Astrocyte (in vitro differentiated cells and primary cell): ENCODE measurements at regions not wholly inside any gene's neighbourhood (a gene's known extent, or its start where the extent isn't known, plus 50 kb on each side); places are given as distances from the start of the nearest gene placed in this dataset.

Source experiments
- DNase-seq: peaks from one replicate; pipeline ENCODE4 v3.0.0-alpha.2; 2010; ENCODE audit warnings: low read depth
- FAIRE-seq: peaks from 2 replicates; lab custom pipeline; 2011; peaks lifted over from hg19 to GRCh38; lab: Jason Lieb, UNC
- H2AFZ ChIP-seq: 2 replicates; pipeline ENCODE4 v1.6.0; 2012; ENCODE audit warnings: low read depth, low read length, inconsistent platforms
- H3K27ac ChIP-seq: 2 replicates; pipeline ENCODE4 v1.5.1; 2011; ENCODE audit warnings: low read depth, low read length, inconsistent platforms
- H3K27me3 ChIP-seq: 2 replicates; pipeline ENCODE4 v1.6.0; 2011; ENCODE audit warnings: low read length, inconsistent platforms; ENCODE audit not compliant: insufficient read depth
- H3K36me3 ChIP-seq: 2 replicates; pipeline ENCODE4 v1.5.1; 2011; ENCODE audit warnings: low read length, inconsistent platforms; ENCODE audit not compliant: insufficient read depth
- H3K4me1 ChIP-seq: 2 replicates; pipeline ENCODE4 v1.5.1; 2011; ENCODE audit warnings: low read length, inconsistent platforms; ENCODE audit not compliant: insufficient read depth
- H3K4me2 ChIP-seq: 2 replicates; pipeline ENCODE4 v1.6.0; 2012; ENCODE audit warnings: low read length, inconsistent platforms
- H3K4me3 ChIP-seq: 2 replicates; pipeline ENCODE4 v1.5.1; 2011; ENCODE audit warnings: low read depth, mild to moderate bottlenecking, low read length, inconsistent platforms; ENCODE audit not compliant: insufficient read depth
- H3K79me2 ChIP-seq: 2 replicates; pipeline ENCODE4 v1.6.0; 2012; ENCODE audit warnings: mild to moderate bottlenecking, low read length, inconsistent platforms; ENCODE audit not compliant: insufficient read depth
- H3K9ac ChIP-seq: 2 replicates; pipeline ENCODE4 v1.6.0; 2012; ENCODE audit warnings: mild to moderate bottlenecking, low read length, inconsistent platforms
- H3K9me3 ChIP-seq: 2 replicates; pipeline ENCODE4 v1.5.1; 2012; ENCODE audit warnings: low read depth, mild to moderate bottlenecking, low read length, inconsistent platforms; ENCODE audit not compliant: insufficient read depth
- H4K20me1 ChIP-seq: 2 replicates; pipeline ENCODE4 v1.6.0; 2012; ENCODE audit warnings: low read length, inconsistent platforms; ENCODE audit not compliant: insufficient read depth
- H3K27ac Mint-ChIP-seq: one replicate; pipeline ENCODE4 v1.8.0; 2021; ENCODE audit warnings: mild to moderate bottlenecking, mixed read lengths; ENCODE audit not compliant: unreplicated experiment
- H3K27me3 Mint-ChIP-seq: one replicate; pipeline ENCODE4 v1.8.0; 2021; ENCODE audit warnings: low read depth, mixed read lengths; ENCODE audit not compliant: unreplicated experiment
- H3K36me3 Mint-ChIP-seq: one replicate; pipeline ENCODE4 v1.8.0; 2021; ENCODE audit warnings: low read depth, mixed read lengths; ENCODE audit not compliant: unreplicated experiment
- H3K4me1 Mint-ChIP-seq: one replicate; pipeline ENCODE4 v1.8.0; 2021; ENCODE audit warnings: low read depth, mixed read lengths; ENCODE audit not compliant: unreplicated experiment
- H3K4me3 Mint-ChIP-seq: one replicate; pipeline ENCODE4 v1.8.0; 2021; ENCODE audit warnings: mild to moderate bottlenecking, moderate library complexity, mixed read lengths; ENCODE audit not compliant: unreplicated experiment
- H3K9me3 Mint-ChIP-seq: one replicate; pipeline ENCODE4 v1.8.0; 2021; ENCODE audit warnings: mild to moderate bottlenecking, mixed read lengths; ENCODE audit not compliant: unreplicated experiment
- CTCF ChIP-seq: IDR thresholded peaks from 2 replicates; pipeline ENCODE4 v1.5.1; 2011; ENCODE audit warnings: low read depth, mild to moderate bottlenecking, inconsistent platforms, low read length, moderate library complexity; ENCODE audit not compliant: insufficient read depth
- EZH2 ChIP-seq: IDR thresholded peaks from 2 replicates; pipeline ENCODE4 v1.6.1; 2012; ENCODE audit warnings: mild to moderate bottlenecking, low read length, inconsistent platforms; ENCODE audit not compliant: insufficient read depth

- no peaks in the 10 kb centered on the region for H3K79me2 ChIP-seq
- H3K27ac ChIP-seq = no peak overlapping the region
- Mint-ChIP-seq H3K4me1 (peaks cover 15% of the 10 kb centered on the region), H3K9me3 (peaks cover 2% of the 10 kb centered on the region), H3K36me3 (no peaks in the 10 kb centered on the region), H3K4me3 (no peak overlapping the region), H3K27ac (no peak overlapping the region), H3K27me3 (no peaks in the 10 kb centered on the region)
- H4K20me1 ChIP-seq = no peaks in the 10 kb centered on the region
- no peaks in the 10 kb centered on the region for H3K27me3 ChIP-seq
- H3K4me2 ChIP-seq = no peak overlapping the region
- H3K9ac ChIP-seq = no peak overlapping the region
- no peaks in the 10 kb centered on the region for H3K9me3 ChIP-seq
- DNase-seq (no peak), FAIRE-seq (no peak)
- H3K4me3 ChIP-seq = no peak overlapping the region
- no peak for TF ChIP-seq CTCF
- no peak for TF ChIP-seq EZH2
- H3K4me1 ChIP-seq = no peaks in the 10 kb centered on the region
- no peak overlapping the region for H2AFZ ChIP-seq
- H3K36me3 ChIP-seq = no peaks in the 10 kb centered on the region
Observed at GRCh38 chr5:68480335-68480940, 264.9 kb downstream of the PIK3R1 start.

GRCh38 chr5:68482199-68482598 lies 266.6 kb downstream of the PIK3R1 start:
- no peaks in the 10 kb centered on the region for H3K4me1 ChIP-seq
- FAIRE-seq = no peak
- no peak for DNase-seq
- H3K27me3 ChIP-seq = no peaks in the 10 kb centered on the region
- peaks cover 2% of the 10 kb centered on the region for H3K9me3 Mint-ChIP-seq
- H3K36me3 Mint-ChIP-seq = no peaks in the 10 kb centered on the region
- H3K36me3 ChIP-seq = no peaks in the 10 kb centered on the region
- H3K4me3 Mint-ChIP-seq = no peak overlapping the region
- no peak overlapping the region for H2AFZ ChIP-seq
- no peak overlapping the region for H3K4me2 ChIP-seq
- no peaks in the 10 kb centered on the region for H3K27me3 Mint-ChIP-seq
- no peak overlapping the region for H3K9ac ChIP-seq
- no peak overlapping the region for H3K4me3 ChIP-seq
- no peaks in the 10 kb centered on the region for H3K79me2 ChIP-seq
- no peak overlapping the region for H3K27ac Mint-ChIP-seq
- no peaks in the 10 kb centered on the region for H3K9me3 ChIP-seq
- peaks cover 15% of the 10 kb centered on the region for H3K4me1 Mint-ChIP-seq
- no peak for TF ChIP-seq EZH2
- no peak for TF ChIP-seq CTCF
- no peaks in the 10 kb centered on the region for H4K20me1 ChIP-seq
- no peak overlapping the region for H3K27ac ChIP-seq

- H3K9ac ChIP-seq = no peak overlapping the region
Observed at GRCh38 chr5:68484307-68485068, 268.9 kb downstream of the PIK3R1 start.

More at GRCh38 chr5:68484307-68485068, 268.9 kb downstream of the PIK3R1 start:
- H3K27ac Mint-ChIP-seq = peak overlapping the region; percentile 93
- Histone ChIP-seq H3K27me3 (no peaks in the 10 kb centered on the region), H3K9me3 (no peaks in the 10 kb centered on the region), H3K4me2 (no peak overlapping the region), H2AFZ (no peak overlapping the region), H3K79me2 (no peaks in the 10 kb centered on the region), H4K20me1 (no peaks in the 10 kb centered on the region), H3K36me3 (no peaks in the 10 kb centered on the region), H3K4me3 (no peak overlapping the region), H3K4me1 (no peaks in the 10 kb centered on the region), H3K27ac (no peak overlapping the region)
- H3K36me3 Mint-ChIP-seq = no peaks in the 10 kb centered on the region
- DNase-seq = peak; percentile 61
- TF ChIP-seq EZH2 = no peak
- no peak for TF ChIP-seq CTCF
- H3K27me3 Mint-ChIP-seq = no peaks in the 10 kb centered on the region
- no peak overlapping the region for H3K4me3 Mint-ChIP-seq
- peaks cover 2% of the 10 kb centered on the region for H3K9me3 Mint-ChIP-seq
- H3K4me1 Mint-ChIP-seq = peaks cover 8% of the 10 kb centered on the region
- peak; percentile 67 for FAIRE-seq
